GM19351 (cell line): ENCODE measurements at regions not wholly inside any gene's neighbourhood (a gene's known extent, or its start where the extent isn't known, plus 50 kb on each side); places are given as distances from the start of the nearest gene placed in this dataset.
"Not testable (repeated sequence)": the region's sequence is repeated elsewhere in the genome, so short reads cannot be mapped to it uniquely, and the experiment has no call there.

Experiments used
- ATAC-seq: cut with Tn5 transposase; IDR thresholded peaks from one replicate; pipeline ENCODE4 v1.9.1; 2021; ENCODE audit warnings: mild to moderate bottlenecking, moderate library complexity; ENCODE audit not compliant: unreplicated experiment

DNA sequence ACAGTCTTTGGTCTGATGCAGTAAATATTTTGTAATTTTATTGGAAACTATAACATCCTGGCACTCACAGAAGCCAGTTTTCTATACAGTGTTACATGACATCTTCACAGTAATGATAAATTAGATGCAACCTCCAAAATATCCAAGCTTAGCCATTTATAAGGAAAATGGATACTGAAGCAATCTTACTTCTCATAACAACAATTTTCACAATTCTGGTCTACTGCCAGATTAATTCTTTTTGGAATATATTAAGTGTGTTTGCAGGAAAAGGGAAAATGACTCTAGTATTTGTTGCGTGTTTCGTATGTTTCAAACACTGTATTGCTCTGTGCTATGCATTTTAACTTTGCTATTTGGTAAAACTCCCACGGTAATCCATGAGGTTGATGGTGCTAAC lies 1870.9 kb downstream of the ARAP2 start:
- ATAC-seq = no peak

DNA sequence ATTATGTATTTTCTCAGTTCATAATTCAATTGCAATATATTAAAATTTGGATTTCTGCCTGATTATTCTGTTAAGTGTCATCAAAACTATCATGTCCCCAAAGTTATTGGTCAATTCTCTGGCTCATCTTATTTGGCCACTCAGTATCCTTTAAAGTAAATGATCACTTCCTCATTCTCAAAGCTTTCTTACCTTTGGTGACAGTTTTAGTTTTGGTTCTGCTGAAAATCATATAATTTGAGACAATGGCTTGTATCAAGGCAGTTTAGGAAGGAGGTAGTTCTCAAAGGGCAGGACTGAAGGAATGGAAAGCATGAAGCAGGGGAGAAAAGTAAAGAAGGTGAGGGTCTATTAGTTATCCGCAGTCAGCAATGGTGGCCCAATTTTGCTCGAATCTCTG lies 1832.1 kb downstream of the ARAP2 start:
- no peak for ATAC-seq

DNA sequence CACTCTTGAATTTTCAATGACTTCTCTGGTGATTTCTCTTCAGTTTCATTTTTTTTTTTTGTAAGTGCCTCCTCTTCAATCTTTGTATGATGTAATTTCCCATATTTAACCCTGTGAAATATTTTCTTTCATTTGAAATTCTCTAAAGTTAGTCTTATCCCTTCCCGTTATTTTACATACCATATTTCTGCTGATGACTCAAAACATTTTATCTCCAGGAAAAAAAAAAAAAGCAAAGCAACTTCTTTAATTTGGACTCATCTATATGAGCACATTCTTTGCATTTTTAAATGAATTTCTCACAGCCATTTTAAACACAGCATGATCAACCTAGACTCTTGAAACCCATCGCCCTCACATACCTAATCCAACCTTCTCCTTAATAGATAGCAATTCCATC lies 1831.4 kb downstream of the ARAP2 start:
- no peak for ATAC-seq

DNA sequence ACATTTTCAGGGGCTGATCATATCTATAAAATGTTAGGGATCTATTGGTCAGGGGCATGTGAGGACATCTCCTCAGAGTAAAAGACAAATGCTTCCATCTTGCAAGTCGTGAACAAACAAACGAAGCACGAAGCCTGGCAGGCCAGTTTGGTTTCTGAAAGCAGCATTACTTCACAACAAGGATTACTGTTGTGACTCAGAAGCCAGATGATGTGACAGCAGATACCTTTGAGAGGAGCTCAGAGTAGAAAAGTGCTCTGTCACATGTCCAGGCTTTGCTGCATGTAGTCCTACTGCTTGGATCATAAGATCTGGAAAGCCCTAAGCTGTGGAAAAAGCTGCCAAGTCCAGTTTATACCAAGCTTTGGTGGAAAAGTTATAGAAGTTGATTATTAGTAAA lies 1827.2 kb downstream of the ARAP2 start:
- ATAC-seq = no peak

DNA sequence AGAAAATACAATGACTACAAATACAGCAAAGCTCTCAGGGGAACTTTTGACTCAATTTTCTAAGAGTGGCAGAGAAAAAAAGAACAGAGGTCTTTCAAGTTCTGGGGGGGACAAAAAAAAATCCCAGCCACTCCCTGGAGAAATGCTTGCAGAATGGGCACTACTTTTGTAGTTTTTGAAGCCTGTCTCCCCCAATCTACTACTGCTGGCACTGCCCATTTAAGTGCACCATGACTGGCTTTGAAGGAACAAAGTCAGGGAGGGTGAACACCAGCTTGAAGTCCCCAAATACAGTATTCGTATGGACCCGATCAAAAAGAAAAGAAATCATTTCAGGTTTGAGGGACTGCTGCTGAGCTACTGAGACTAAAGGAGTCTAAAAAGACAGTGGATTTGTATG lies 1824.4 kb downstream of the ARAP2 start:
- no peak for ATAC-seq

DNA sequence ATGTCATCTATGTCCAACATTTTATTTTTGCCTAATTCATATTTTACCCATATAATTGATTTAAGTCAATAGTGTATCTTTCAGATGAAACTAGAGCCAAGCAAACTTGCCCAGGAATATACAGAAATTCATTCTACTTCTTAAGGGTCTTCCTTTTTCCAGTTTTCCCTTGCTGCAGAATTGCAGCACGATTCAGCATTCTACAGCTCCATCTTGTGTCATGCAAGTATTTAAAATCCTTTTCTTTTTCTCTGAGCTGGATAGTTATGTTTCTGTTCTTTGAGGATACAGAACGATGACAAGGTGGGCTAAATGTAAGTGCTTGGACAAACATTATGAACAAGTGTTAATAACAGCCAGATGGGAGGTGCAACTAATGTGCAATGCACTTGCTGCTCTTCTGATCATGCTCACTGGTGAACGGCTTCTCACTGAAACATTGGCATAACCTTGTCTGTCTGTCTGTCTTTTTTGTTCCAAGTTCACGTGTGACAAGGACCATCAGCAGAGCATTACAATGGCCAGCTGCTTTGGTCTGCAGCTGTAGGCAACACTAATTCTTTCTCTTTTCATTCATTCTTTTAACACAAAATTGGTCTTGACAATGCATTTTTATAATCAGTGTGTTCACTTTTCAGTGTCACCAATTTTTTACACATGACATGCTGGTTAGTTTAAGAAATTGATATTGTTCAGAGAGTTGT lies 1821.7 kb downstream of the ARAP2 start:
- no peak for ATAC-seq

DNA sequence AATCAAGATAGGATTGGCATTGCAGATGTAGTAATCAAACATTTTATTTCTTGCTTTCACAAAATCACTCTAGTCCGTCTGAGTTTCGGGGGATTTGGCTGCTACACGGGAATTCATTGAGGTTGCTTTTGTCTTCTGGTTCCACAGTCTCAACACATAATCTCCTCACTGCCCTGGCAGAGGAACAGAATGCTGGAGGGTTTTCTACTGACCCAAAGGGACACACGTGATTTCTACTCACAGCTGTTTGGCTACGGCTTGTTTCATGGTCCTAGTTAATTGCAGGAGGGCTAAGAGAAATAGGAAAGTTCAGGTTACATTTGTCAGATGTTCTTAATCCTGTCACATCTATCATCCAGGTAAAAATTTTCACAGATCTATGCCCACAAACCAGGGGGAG lies 1811.6 kb downstream of the ARAP2 start:
- ATAC-seq = no peak

DNA sequence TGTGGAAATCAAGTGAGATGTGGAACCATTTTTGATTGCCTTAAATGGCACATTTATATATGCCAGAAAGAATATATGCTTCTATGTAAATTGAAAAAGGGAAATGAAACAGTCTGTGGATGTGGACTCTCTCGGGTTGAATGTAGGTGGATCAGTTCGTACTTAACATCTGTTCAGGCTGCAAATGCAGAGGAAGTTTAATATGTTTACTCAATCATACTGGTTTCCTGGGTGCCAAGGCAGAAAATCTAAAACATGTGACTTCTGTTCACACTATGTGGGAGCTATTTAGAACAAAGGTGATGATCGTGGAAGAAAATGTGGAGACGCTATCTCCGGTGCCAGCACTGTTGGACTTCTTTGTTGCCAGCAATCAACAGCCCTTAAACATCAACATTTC lies 1809.9 kb downstream of the ARAP2 start:
- ATAC-seq = not testable (repeated sequence)

DNA sequence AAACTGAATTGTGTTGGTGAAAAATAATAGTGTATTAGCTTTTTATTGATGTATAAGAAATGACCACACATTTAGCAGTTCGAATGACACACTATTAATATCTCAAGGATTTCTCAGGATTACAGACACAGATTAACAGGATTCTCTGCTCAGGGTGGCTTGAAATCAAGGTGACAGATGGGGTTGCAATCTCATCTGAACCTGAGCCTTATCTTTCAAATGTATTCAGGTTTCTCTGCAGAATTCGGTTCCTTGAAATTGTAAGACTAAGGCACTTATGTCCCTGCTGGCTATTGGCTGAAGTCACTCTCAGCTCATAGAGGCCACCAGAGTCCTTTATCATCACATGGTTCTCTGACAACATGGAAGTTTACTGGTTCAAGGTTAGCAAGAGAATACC lies 1780.1 kb downstream of the ARAP2 start:
- no peak for ATAC-seq

DNA sequence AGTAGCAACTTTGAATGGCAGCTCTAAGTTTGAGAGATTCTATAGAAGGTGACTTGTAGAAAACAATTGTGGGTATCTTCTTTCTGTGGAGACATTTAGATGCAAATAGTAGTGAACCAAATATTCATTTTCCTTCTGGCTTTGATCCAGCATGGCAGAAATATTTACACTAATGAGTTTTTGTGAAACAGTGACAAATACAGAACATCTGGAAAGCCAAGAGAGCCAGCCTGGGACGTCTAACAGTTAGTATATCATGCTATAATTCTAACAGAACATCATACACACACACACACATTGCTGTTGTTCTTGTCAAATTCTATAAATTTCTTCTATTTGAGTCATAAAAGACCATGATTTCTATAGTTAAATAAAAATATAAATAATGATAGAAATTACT lies 1777.9 kb downstream of the ARAP2 start:
- no peak for ATAC-seq

DNA sequence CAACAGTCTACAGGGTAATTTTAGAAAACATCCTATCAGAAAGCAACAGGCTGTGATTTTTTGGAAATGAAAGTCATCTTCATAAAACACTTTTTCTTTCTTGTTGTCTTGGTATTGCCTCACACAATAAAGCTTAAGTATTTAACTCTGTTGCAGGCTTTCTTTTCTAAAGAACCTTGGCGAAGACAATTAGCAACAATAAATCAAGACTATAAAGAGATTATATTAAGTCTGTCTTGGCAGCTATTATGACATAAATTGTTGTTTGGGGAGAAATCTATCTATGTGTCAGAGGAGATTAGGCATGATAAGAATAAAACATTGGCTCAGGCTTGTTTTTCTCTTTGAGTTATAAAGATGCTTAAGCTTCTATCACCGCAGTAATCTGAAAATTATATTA lies 1774.8 kb downstream of the ARAP2 start:
- no peak for ATAC-seq

DNA sequence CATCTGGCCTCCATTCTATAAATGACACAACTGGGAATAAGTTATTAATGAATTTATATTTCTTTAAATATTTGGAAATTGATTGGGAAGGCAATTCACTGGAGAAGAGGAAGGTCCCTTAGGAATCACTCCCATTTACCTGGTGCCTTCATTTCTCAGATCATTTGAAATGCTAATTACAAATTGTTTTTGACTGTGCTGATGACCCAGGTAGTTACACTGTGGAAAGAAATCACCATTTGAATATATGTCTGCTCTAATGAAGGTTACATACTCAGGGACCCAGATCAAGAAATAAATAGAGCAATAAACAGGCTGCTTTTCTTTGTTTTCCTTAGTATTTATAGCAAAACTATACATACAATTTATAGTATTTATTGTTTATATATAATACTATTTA lies 1759.1 kb downstream of the ARAP2 start:
- ATAC-seq = no peak

DNA sequence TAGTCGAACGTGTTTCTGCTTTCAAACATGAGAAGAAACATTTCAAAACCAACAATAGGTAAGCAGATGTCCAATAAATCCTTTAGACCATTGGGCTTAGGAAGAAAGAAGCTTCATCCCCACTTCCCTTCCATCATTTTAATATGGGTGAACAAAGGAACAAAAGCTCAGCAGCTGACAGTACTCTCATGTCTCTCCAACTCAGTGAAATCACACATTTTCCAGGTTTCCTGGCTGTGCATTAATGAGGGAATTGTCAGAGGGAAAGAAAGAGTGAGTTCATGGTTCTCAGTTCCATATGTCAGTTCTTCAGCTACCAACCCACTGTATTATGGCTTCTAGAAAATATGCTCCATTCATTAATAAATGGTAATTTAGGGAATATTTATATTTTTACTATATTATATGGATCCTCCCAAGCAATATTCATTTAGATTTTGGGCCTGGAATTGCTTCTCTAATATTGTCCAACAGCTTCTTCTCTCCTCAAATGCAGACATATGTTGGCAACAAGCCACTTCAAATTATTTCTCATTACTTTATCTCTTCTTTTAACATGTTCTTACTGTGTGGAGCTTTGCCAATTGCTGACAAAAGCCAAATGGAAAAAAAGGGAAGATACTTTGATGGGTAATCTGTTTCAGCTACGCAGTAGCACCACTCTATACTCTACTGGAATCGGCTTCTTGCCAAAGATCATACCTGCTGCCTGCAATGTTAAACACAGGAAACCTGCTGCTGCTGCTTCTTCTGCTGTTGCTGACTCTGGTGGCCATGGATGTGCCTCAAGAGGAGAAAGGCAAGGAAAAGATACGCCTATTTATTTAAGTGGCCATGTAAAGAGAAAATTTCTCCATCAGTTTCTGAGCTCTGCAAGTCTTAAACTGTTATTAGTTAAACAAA lies 1757.6 kb downstream of the ARAP2 start:
- ATAC-seq = no peak

DNA sequence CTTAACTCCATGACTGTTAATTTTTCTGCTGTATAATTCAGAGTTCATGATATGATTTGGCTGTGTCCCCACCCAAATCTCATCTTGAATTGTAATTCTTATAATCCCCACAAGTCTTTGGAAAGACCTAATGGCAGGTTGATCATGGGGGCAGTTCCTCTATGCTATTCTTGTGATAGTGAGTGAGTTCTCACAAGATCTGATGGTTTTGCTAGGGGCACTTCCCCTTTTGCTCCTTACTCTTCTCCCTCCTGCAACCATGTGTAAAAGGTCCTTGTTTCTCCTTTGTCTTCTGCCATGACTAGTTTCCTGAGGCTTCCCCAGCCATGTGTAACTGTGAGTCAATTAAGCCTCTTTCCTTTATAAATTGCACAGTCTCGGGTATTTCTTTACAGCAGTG lies 1751.9 kb downstream of the ARAP2 start:
- no peak for ATAC-seq

DNA sequence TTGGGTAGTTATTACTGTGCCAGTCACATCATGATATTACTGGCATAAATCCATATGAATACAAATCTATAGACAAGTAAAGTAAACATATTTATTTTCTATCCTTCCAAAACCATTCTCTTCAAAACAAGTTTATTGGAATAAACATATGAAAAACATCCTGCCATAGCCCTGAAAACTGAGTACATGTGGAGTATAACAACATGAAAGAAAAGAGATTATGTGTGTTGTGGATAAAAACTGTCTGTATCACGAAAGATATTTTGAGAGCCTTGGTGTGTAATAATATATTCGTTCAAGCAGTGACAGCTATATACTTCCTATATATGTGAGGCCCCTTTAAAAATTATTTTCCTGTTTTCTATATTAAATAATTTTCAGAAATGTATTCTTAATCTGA lies 1742.2 kb downstream of the ARAP2 start:
- ATAC-seq = no peak

DNA sequence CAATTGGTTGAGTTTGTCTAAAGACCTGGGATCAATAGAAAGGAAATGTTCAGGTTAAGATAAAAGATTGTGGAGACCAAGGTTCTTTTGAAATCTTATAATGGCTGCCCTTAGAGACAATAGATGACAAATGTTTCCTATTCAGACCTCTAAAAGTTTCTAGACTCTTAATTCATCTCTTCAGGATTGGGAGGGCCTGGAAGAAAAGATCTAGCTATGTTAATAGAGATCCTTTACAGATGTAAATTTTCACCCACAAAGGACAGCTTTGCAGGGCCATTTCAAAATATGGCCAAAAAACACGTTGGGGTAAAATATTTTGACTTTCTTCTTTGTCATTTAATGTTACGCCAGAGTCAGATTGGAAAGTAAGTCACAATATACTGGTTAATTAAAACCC lies 1739.6 kb downstream of the ARAP2 start:
- ATAC-seq = not testable (repeated sequence)

DNA sequence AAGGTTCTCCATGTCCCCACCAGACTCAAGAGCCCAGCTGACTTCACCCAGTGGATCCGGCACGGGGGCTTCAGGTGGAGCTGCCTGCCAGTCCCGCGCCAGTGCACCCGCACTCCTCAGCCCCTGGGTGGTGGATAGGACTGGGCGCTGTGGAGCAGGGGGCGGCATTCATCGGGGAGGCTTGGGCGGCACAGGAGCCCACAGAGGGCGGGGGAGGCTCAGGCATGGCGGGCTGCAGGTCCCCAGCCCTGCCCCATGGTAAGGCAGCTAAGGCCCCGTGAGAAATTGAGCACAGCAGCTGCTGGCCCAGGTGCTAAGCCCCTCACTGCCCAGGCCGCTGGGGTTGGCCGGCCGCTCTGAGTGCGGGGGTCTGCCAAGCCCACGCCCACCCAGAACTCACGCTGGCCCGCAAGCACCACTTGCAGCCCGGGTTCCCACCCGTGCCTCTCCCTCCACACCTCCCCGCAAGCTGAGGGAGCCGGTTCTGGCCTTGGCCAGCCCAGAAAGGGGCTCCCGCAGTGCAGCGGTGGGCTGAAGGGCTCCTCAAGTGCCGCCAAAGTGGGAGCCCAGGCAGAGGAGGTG lies 1737.7 kb downstream of the ARAP2 start:
- not testable (repeated sequence) for ATAC-seq

DNA sequence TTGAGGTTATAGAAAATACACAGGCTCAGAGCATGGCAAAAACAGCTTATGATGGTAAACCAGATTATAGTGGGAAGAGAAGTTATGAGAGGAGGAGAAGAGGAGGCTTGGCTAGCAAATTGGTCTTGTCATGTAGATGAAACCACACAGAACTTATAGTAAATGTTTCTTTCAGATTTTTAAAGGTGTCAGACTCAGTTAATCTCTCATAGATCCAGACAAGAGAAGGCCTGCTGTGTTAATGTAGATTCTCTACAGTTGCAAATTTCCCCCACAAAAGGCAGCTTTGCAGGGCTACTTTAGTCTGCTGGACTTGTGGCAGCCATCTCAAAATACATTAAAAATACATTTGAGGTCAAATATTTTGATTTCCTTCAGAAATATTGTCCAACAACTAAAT lies 1731.7 kb downstream of the ARAP2 start:
- no peak for ATAC-seq

DNA sequence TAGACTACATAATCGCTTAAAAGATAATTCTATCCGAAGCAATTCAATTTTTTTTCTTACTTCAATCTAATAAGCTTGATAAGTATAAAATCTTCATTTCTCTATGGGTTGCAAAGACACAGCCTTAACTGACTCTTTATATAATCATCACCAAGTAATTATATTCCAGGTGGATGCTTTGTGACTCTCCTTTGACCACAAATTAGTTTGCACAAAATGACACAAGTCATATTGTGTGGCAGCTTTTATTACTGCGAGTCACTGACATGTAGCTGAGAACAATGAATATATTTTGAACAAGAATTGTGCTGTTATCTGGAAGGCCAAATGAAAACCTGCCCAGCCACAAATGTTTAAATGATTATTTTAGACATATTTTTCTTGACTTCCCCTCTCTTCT lies 1727.8 kb downstream of the ARAP2 start:
- ATAC-seq = no peak

DNA sequence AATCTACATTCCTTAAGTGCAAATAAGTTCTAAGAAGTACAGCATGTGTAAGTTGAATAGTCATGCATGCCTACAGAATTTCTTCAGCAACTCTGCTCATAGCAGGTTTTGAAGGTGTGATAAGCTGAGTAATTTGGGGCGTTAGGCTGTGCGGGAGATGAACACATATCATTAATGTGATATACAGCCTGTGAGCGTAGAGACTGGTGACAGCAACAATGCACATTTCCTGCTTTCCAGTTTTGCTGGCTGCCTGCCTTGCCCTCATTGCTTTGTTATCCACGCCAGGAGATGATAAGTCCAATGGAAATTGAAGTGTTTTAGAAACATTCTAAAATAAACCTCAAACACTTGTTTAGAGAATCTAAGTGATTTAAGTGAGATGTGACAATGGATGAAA lies 1709.4 kb downstream of the ARAP2 start:
- no peak for ATAC-seq

DNA sequence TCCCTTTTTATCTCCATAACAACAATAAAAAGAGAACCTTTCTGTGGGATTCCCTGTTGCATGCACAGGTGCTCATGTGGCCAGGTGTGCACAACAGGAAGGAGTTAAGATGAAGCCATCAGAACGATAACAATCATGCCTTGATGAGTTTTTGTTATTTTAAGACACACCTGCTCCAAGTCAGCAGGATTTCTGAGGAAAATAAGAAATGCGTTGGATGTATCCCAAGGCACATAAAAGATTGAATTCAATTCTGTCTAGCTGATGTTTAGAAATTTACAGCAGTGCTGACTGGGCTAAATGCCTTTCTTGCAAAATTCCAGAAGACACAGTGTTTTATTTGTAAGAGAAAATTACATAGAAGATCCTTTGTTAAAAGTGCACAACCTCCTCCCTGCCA lies 1678.2 kb downstream of the ARAP2 start:
- ATAC-seq = no peak

DNA sequence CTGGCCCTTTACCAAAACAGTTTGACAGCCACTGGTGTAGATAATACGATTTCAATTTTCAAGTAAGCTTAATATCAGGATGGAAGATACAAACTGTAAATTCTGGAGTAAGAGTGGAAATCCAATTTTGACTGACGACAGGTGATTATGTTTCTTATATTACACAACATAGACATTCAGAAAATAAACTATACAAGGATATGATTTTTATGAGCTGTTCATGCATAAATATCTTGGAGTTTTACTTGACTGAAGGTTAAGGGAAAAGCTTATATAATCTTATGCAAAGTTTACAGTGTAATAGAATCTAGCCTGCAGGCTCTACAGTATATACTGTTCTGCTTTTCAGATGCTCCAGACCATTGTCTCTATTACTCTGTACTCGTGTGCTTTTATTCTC lies 1672.3 kb downstream of the ARAP2 start:
- ATAC-seq = no peak
